ENCODE measurements at regions not wholly inside any gene's neighbourhood (a gene's known extent, or its start where the extent isn't known, plus 50 kb on each side); places are given as distances from the start of the nearest gene placed in this dataset.

GRCh38 chr1:119209061-119209460 is 68.6 kb upstream of the WARS2 start:
- no peak overlapping the region for H3K27ac ChIP-seq (ENCODE audit: low read depth in 2 of 2, low read length in 1 of 2)
- H3K4me1 ChIP-seq (ENCODE audit: control insufficient read depth in 1 of 2, insufficient read depth in 2 of 2, low read depth in 1 of 2, low read length in 1 of 2): no peaks in the 10 kb centered on the region
- H3F3A ChIP-seq (replicated peaks; ENCODE audit: insufficient read depth): no peaks in the 10 kb centered on the region
- DNase-seq: no peak
- no peak overlapping the region for H3K4me3 ChIP-seq (ENCODE audit: low read depth in 2 of 2, low read length in 1 of 2)
- no peaks in the 10 kb centered on the region for H3K9me2 ChIP-seq
- TF ChIP-seq NFIC (IDR thresholded peaks at IDR 0.05; ENCODE audit: borderline replicate concordance) (no peak), EP300 (IDR thresholded peaks at IDR 0.05; ENCODE audit: borderline replicate concordance in 1 of 2, low read depth in 1 of 2, low read length in 1 of 2) (no peak), MAX (IDR thresholded peaks at IDR 0.05; ENCODE audit: low read depth) (no peak), POLR2AphosphoS5 (IDR thresholded peaks at IDR 0.05; ENCODE audit: low read depth, low read length) (no peak), EZH2phosphoT487 (IDR thresholded peaks at IDR 0.05; ENCODE audit: borderline replicate concordance, low read depth) (no peak), TAF1 (IDR thresholded peaks at IDR 0.05; ENCODE audit: borderline replicate concordance, low read depth, low read length) (no peak), CTCF (IDR thresholded peaks at IDR 0.05) (no peak), RAD21 (IDR thresholded peaks at IDR 0.05; ENCODE audit: low read length) (no peak), FOXM1 (IDR thresholded peaks at IDR 0.05; ENCODE audit: low read depth) (no peak), SMC3 (IDR thresholded peaks at IDR 0.05; ENCODE audit: low read depth, low read length) (no peak), ZBTB33 (IDR thresholded peaks at IDR 0.05; ENCODE audit: borderline replicate concordance, low read depth) (no peak), GATA2 (CRISPR knock-in tag; IDR thresholded peaks at IDR 0.05) (no peak), FOSL2 (IDR thresholded peaks at IDR 0.05; ENCODE audit: borderline replicate concordance, low read depth) (no peak), USF2 (IDR thresholded peaks at IDR 0.05; ENCODE audit: borderline replicate concordance, low read depth, low read length) (no peak), FOXJ3 (CRISPR knock-in tag; IDR thresholded peaks at IDR 0.05) (no peak), MEF2A (IDR thresholded peaks at IDR 0.05; ENCODE audit: borderline replicate concordance, low read depth) (no peak), GABPA (IDR thresholded peaks at IDR 0.05; ENCODE audit: low read depth) (no peak), SIN3A (IDR thresholded peaks at IDR 0.05; ENCODE audit: borderline replicate concordance, low read depth, low read length) (no peak), TEAD4 (IDR thresholded peaks at IDR 0.05; ENCODE audit: borderline replicate concordance, insufficient read depth) (no peak), TCF12 (IDR thresholded peaks at IDR 0.05) (no peak)
- H3K36me3 ChIP-seq (replicated peaks in 1 of 2; ENCODE audit: control insufficient read depth in 1 of 2, insufficient read depth in 2 of 2, low read length in 1 of 2): no peaks in the 10 kb centered on the region
- H3K9ac ChIP-seq: no peak overlapping the region
- H3K27me3 ChIP-seq (ENCODE audit: insufficient read depth): no peaks in the 10 kb centered on the region
- no peaks in the 10 kb centered on the region for H4K20me1 ChIP-seq (ENCODE audit: insufficient read depth)
- no peaks in the 10 kb centered on the region for H3K79me2 ChIP-seq (ENCODE audit: insufficient read depth)
- ChIA-PET POLR2A (no interaction called here), CTCF (no interaction called here)
- no peak overlapping the region for H3K4me2 ChIP-seq
- H3K9me3 ChIP-seq: no peaks in the 10 kb centered on the region
- no peak overlapping the region for H2AFZ ChIP-seq (ENCODE audit: low read depth)
- WGBS (ENCODE audit: low lambda C conversion rate): 64% methylated on average over 5 of the region's 5 CpGs
